Lower leg skin (tissue), 4 donors: ENCODE measurements at regions not wholly inside any gene's neighbourhood (a gene's known extent, or its start where the extent isn't known, plus 50 kb on each side); places are given as distances from the start of the nearest gene placed in this dataset.
A peak's percentile ranks its signal among the peaks of the same experiment; 100 is the strongest.

Experiments
- DNase-seq, 2 donors: peaks; one replicate each; pipeline ENCODE4 v3.0.0-alpha.2; 2019; ENCODE audit warnings: low spot score in 2 of 2
- H3K4me3 ChIP-seq: fragments of 200-600 bp; sonication (generic); 2 replicates; pipeline ENCODE4 v1.5.1; 2017; ENCODE audit warnings: mild to moderate bottlenecking, low read depth; ENCODE audit not compliant: poor library complexity, severe bottlenecking
- CTCF ChIP-seq, 3 donors: fragments of 450-650 bp; IDR thresholded peaks; one replicate each; pipeline ENCODE4 v1.5.1; 2016; ENCODE audit warnings: antibody characterized with exemption in 3 of 3, mild to moderate bottlenecking in 3 of 3, moderate library complexity in 2 of 3
- POLR2A ChIP-seq, 2 donors: fragments of 450-650 bp; IDR thresholded peaks; one replicate each; pipeline ENCODE4 v1.6.1; 2016 to 2017; ENCODE audit warnings: antibody characterized with exemption in 2 of 2, mild to moderate bottlenecking in 1 of 2, moderate library complexity in 1 of 2
- WGBS, 2 donors: methylation state at CpG; one replicate each; pipeline ENCODE4 v1.1.5; 2018; 5-methylcytosine and 5-hydroxymethylcytosine counted together
- intact Hi-C: fragments of 100-400 bp; cut with DNase I; formaldehyde crosslinking; loops from one replicate; pipeline ENCODE4 v1.15.0; 2023; ENCODE audit warnings: low total_unique reads

GRCh38 chr4:30802622-30803323, 82.6 kb downstream of the PCDH7 start:
- WGBS, 2 donors = 26 to 32% methylated on average over 3 of the region's 3 CpGs
- intact Hi-C loops = no loop called here
- peak in 1 of 2 donors; percentile 27 for DNase-seq
- no peak overlapping the region for H3K4me3 ChIP-seq
- TF ChIP-seq CTCF (IDR thresholded peaks at IDR 0.05) (no peak), POLR2A (IDR thresholded peaks at IDR 0.05) (no peak)

- TF ChIP-seq POLR2A (IDR thresholded peaks at IDR 0.05) = no peak
- no peak for DNase-seq
- no peak overlapping the region for H3K4me3 ChIP-seq
- intact Hi-C loops = no loop called here
These were observed 88.1 kb downstream of the PCDH7 start for GRCh38 chr4:30808276-30808675.

DNA sequence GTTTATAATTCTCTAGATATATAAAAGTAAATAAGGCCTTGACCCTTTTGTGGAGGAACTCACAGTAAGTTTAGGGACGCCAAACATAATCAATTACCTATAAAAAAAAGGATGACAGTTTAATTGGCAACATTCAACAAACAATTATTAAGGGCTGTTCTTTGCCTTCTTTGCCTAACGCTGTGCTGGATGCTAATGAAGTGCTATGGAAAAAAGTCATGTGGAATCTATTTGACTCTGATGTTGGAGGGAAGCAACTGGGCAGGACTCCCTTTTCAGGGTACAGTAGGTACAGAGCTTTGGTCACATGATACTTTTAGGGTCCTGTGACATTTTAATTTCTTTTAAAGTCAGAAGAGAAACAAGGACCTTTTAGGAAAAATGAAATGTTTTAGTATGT, 91.1 kb downstream of the PCDH7 start:
- no peak for TF ChIP-seq POLR2A (IDR thresholded peaks at IDR 0.05)
- TF ChIP-seq CTCF (IDR thresholded peaks at IDR 0.05) = no peak
- 60 to 64% methylated on average over 2 of the region's 2 CpGs for WGBS, 2 donors
- intact Hi-C loops = no loop called here
- H3K4me3 ChIP-seq = no peak overlapping the region
- DNase-seq = no peak

DNA sequence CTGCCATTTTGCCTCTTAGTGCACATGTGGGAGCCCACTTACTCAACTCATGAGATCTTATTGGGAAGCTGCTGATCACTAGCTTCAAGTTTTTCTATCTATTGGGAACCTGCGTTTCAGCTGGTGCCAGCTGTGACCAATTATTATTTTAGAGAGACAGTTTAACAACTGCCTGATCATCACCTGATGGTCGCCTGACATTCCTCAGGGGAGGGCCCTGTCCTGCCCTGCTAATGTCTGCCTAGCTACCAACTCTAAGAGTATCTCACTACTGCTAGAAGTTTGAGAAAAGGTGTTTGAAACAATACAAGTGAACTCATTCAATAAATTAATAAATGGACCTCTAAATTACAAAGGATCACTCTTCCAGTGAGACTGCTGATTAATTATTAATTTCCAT, 95.5 kb downstream of the PCDH7 start:
- intact Hi-C loops = no loop called here
- no peak overlapping the region for H3K4me3 ChIP-seq
- TF ChIP-seq CTCF (IDR thresholded peaks at IDR 0.05) (no peak), POLR2A (IDR thresholded peaks at IDR 0.05) (no peak)
- WGBS, 2 donors = 81 to 83% methylated on average over 2 of the region's 2 CpGs
- no peak for DNase-seq

- H3K4me3 ChIP-seq = no peak overlapping the region
- intact Hi-C loops = no loop called here
- no peak for DNase-seq
- WGBS, 2 donors = 49 to 50% methylated on average over 1 of the region's 1 CpG
- TF ChIP-seq CTCF (IDR thresholded peaks at IDR 0.05) (no peak), POLR2A (IDR thresholded peaks at IDR 0.05) (no peak)
These were observed 97.3 kb downstream of the PCDH7 start for GRCh38 chr4:30817447-30817846.

- DNase-seq = no peak
- TF ChIP-seq POLR2A (IDR thresholded peaks at IDR 0.05) = no peak
- no peak for TF ChIP-seq CTCF (IDR thresholded peaks at IDR 0.05)
- intact Hi-C loops = no loop called here
- H3K4me3 ChIP-seq = no peak overlapping the region
These were observed 98.4 kb downstream of the PCDH7 start for GRCh38 chr4:30818541-30818940.
